GM18951 (cell line): ENCODE measurements at regions not wholly inside any gene's neighbourhood (a gene's known extent, or its start where the extent isn't known, plus 50 kb on each side); places are given as distances from the start of the nearest gene placed in this dataset.

Experiments
- POLR2A ChIP-seq: IDR thresholded peaks from 4 replicates; pipeline ENCODE4 v1.6.1; 2011; ENCODE audit warnings: mild to moderate bottlenecking; ENCODE audit not compliant: insufficient read length, insufficient read depth; ENCODE audit errors: extremely low read depth
- in situ Hi-C: fragments of 300-500 bp; cut with MboI; formaldehyde crosslinking; loops from one replicate; pipeline ENCODE4 v1.12.0; 2022; ENCODE audit warnings: low sequenced_read_pairs, mixed read lengths, inconsistent platforms; ENCODE audit not compliant: unreplicated experiment

- in situ Hi-C loops, result no loop called here
- TF ChIP-seq POLR2A, result no peak
Measured at GRCh38 chr16:85171004-85171758, 58.9 kb upstream of the CIBAR2 start.

- in situ Hi-C loops, result no loop called here
- no peak for TF ChIP-seq POLR2A
Measured at GRCh38 chr16:85171759-85172454, 59.6 kb upstream of the CIBAR2 start.

GRCh38 chr16:85172455-85173145, 60.3 kb upstream of the CIBAR2 start:
- in situ Hi-C loops, result no loop called here
- no peak for TF ChIP-seq POLR2A

- in situ Hi-C loops, result no loop called here
- TF ChIP-seq POLR2A, result no peak
Measured at GRCh38 chr16:85173146-85173980, 61.1 kb upstream of the CIBAR2 start.

GRCh38 chr16:85173981-85174751, 61.9 kb upstream of the CIBAR2 start:
- in situ Hi-C loops, result no loop called here
- no peak for TF ChIP-seq POLR2A

- in situ Hi-C loops, result no loop called here
- no peak for TF ChIP-seq POLR2A
Measured at GRCh38 chr16:85174871-85175723, 62.8 kb upstream of the CIBAR2 start.

- in situ Hi-C loops, result no loop called here
- TF ChIP-seq POLR2A, result no peak
Measured at GRCh38 chr16:85175724-85176233, 63.5 kb upstream of the CIBAR2 start.

GRCh38 chr16:85176541-85177447, 64.5 kb upstream of the CIBAR2 start:
- no peak for TF ChIP-seq POLR2A

GRCh38 chr16:85177448-85177846, 65.2 kb upstream of the CIBAR2 start:
- in situ Hi-C loops, result no loop called here

More at GRCh38 chr16:85176541-85177447, 64.5 kb upstream of the CIBAR2 start:
- in situ Hi-C loops, result no loop called here

GRCh38 chr16:85178006-85178591, 65.8 kb upstream of the CIBAR2 start:
- TF ChIP-seq POLR2A, result no peak
- in situ Hi-C loops, result no loop called here

More at GRCh38 chr16:85177448-85177846, 65.2 kb upstream of the CIBAR2 start:
- no peak for TF ChIP-seq POLR2A
